B cell (primary cell): ENCODE measurements at regions not wholly inside any gene's neighbourhood (a gene's known extent, or its start where the extent isn't known, plus 50 kb on each side); places are given as distances from the start of the nearest gene placed in this dataset.

Experiments
- ATAC-seq: fragments of 200-7000 bp; cut with Tn5 transposase; one replicate; pipeline ENCODE4 v1.10.0; 2021; ENCODE audit warnings: low read depth, mild to moderate bottlenecking, moderate number of reproducible peaks, moderate library complexity
- CTCF ChIA-PET: fragments of 350-600 bp; sonication (Branson Sonifier 250); formaldehyde crosslinking; loops from one replicate; lab custom pipeline; 2021; ENCODE audit warnings: antibody characterized with exemption, inconsistent platforms; lab: Charles Lee
- POLR2A ChIA-PET: fragments of 350-600 bp; sonication (Branson Sonifier 250); formaldehyde crosslinking; loops from one replicate; lab custom pipeline; 2021; ENCODE audit warnings: antibody characterized with exemption; lab: Charles Lee
- DNase-seq: peaks from one replicate; pipeline ENCODE4 v3.0.0; 2013
- H2AFZ ChIP-seq: 2 replicates; pipeline ENCODE4 v1.6.1; 2012; ENCODE audit warnings: mild to moderate bottlenecking, low read depth, low read length; ENCODE audit not compliant: insufficient read depth, poor library complexity, severe bottlenecking
- H3K27ac ChIP-seq, 2 donors: 1 replicate in 1 of 2; 2 replicates in 1 of 2; pipeline ENCODE4 v1.5.1; 2012 to 2013; ENCODE audit warnings: low read length in 2 of 2, mild to moderate bottlenecking in 2 of 2, moderate library complexity in 1 of 2
- H3K27me3 ChIP-seq, 4 experiments: fragments of 200-600 bp in 1 of 4; sonication (generic) in 1 of 4; replicated peaks in 1 of 4; 1 replicate in 2 of 4; 2 replicates in 2 of 4; pipeline versions ENCODE4 v1.6.1 to v1.7.0; 2013 to 2016; ENCODE audit warnings: low read length in 3 of 4, mild to moderate bottlenecking in 2 of 4, mixed read lengths in 1 of 4, moderate library complexity in 1 of 4; ENCODE audit not compliant: insufficient read depth in 4 of 4, control insufficient read depth in 3 of 4; ENCODE audit errors: control extremely low read depth in 1 of 4
- H3K36me3 ChIP-seq, 2 experiments: replicated peaks in 1 of 2; 1 replicate in 1 of 2; 2 replicates in 1 of 2; pipeline versions ENCODE4 v1.6.1 to v1.7.1; 2013; ENCODE audit warnings: low read length in 1 of 2; ENCODE audit not compliant: insufficient read depth in 2 of 2, control insufficient read depth in 1 of 2; ENCODE audit errors: control extremely low read depth in 1 of 2, extremely low read depth in 1 of 2
- H3K4me1 ChIP-seq, 2 donors: fragments of 200-600 bp in 1 of 2; sonication (generic) in 1 of 2; 1 replicate in 1 of 2; 2 replicates in 1 of 2; pipeline versions ENCODE4 v1.5.1 to v1.6.1; 2013 to 2017; ENCODE audit warnings: low read length in 2 of 2; ENCODE audit not compliant: control insufficient read depth in 2 of 2, insufficient read depth in 2 of 2
- H3K4me2 ChIP-seq: replicated peaks from 2 replicates; pipeline ENCODE3; 2012; ENCODE audit warnings: mild to moderate bottlenecking, low read depth, low read length; ENCODE audit not compliant: poor library complexity, severe bottlenecking
- H3K4me3 ChIP-seq, 5 experiments: fragments of 200-600 bp in 1 of 5; sonication (generic) in 1 of 5; 1 replicate in 3 of 5; 2 replicates in 2 of 5; pipeline versions ENCODE4 v1.5.1 to v1.7.0; 2011 to 2016; ENCODE audit warnings: low read length in 4 of 5, mild to moderate bottlenecking in 4 of 5, low read depth in 2 of 5, control low read depth in 1 of 5, moderate library complexity in 1 of 5; ENCODE audit not compliant: insufficient read depth in 1 of 5; ENCODE audit errors: control extremely low read depth in 1 of 5, extremely low read depth in 1 of 5
- H3K79me2 ChIP-seq: fragments of 200-600 bp; sonication (generic); one replicate; pipeline ENCODE4 v1.6.0; 2016; ENCODE audit warnings: low read length; ENCODE audit not compliant: control insufficient read depth, insufficient read depth
- H3K9ac ChIP-seq: fragments of 200-600 bp; sonication (generic); 2 replicates; pipeline ENCODE4 v1.6.1; 2017; ENCODE audit warnings: mild to moderate bottlenecking, low read length, moderate library complexity
- H3K9me3 ChIP-seq, 3 donors: one replicate each; pipeline versions ENCODE4 v1.6.1 to v1.7.1; 2013; ENCODE audit warnings: low read length in 2 of 3; ENCODE audit not compliant: control insufficient read depth in 2 of 3, insufficient read depth in 1 of 3; ENCODE audit errors: control extremely low read depth in 1 of 3
- H4K20me1 ChIP-seq: 2 replicates; pipeline ENCODE4 v1.6.0; 2012; ENCODE audit warnings: mild to moderate bottlenecking, low read length; ENCODE audit not compliant: insufficient read depth, control insufficient read depth, poor library complexity, severe bottlenecking
- H3K27ac Mint-ChIP-seq: one replicate; pipeline ENCODE4 v1.8.0; 2021; ENCODE audit warnings: mixed read lengths
- H3K27me3 Mint-ChIP-seq: one replicate; pipeline ENCODE4 v1.8.0; 2021; ENCODE audit warnings: mixed read lengths
- H3K4me1 Mint-ChIP-seq: one replicate; pipeline ENCODE4 v1.8.0; 2021; ENCODE audit warnings: mixed read lengths
- H3K4me3 Mint-ChIP-seq: one replicate; pipeline ENCODE4 v1.8.0; 2021; ENCODE audit warnings: mixed read lengths
- H3K9me3 Mint-ChIP-seq: one replicate; pipeline ENCODE4 v1.8.0; 2022; ENCODE audit warnings: mixed read lengths; ENCODE audit not compliant: insufficient read depth
- CTCF ChIP-seq: fragments of 200-600 bp; IDR thresholded peaks from one replicate; pipeline ENCODE4 v1.8.0; 2022; ENCODE audit warnings: antibody characterized with exemption, mild to moderate bottlenecking
- EZH2 ChIP-seq: IDR thresholded peaks from 2 replicates; pipeline ENCODE4 v1.6.1; 2012; ENCODE audit warnings: borderline replicate concordance, low read depth, mild to moderate bottlenecking, moderate library complexity, low read length; ENCODE audit not compliant: insufficient read depth, poor library complexity, severe bottlenecking
- WGBS: methylation state at CpG from one replicate; pipeline ENCODE4 v1.1.5; 2013; ENCODE audit warnings: missing lambda C conversion rate; ENCODE audit not compliant: insufficient coverage; 5-methylcytosine and 5-hydroxymethylcytosine counted together
- intact Hi-C: fragments of 100-400 bp; cut with micrococcal nuclease; formaldehyde crosslinking; loops from one replicate; pipeline ENCODE4 v1.10.0; 2022

- no peak for DNase-seq
- TF ChIP-seq CTCF (no peak), EZH2 (no peak)
- Mint-ChIP-seq H3K27me3 (no peaks in the 10 kb centered on the region), H3K4me1 (no peaks in the 10 kb centered on the region), H3K27ac (no peak overlapping the region), H3K4me3 (no peak overlapping the region), H3K9me3 (no peaks in the 10 kb centered on the region)
- H3K9ac ChIP-seq = no peak overlapping the region
- intact Hi-C loops = no loop called here
- H3K4me2 ChIP-seq = no peak overlapping the region
- no peaks in the 10 kb centered on the region for H4K20me1 ChIP-seq
- no peaks in the 10 kb centered on the region for H3K27me3 ChIP-seq
- ChIA-PET POLR2A (no interaction called here), CTCF (no interaction called here)
- H3K79me2 ChIP-seq = no peaks in the 10 kb centered on the region
- ATAC-seq = no peak
- H3K9me3 ChIP-seq = no peaks in the 10 kb centered on the region
- no peak overlapping the region for H3K4me3 ChIP-seq
- WGBS = no CpG with 5 or more reads among the region's 2 CpGs
- H3K4me1 ChIP-seq = no peaks in the 10 kb centered on the region
- no peak overlapping the region for H2AFZ ChIP-seq
- H3K36me3 ChIP-seq = no peaks in the 10 kb centered on the region
- no peak overlapping the region for H3K27ac ChIP-seq
These were observed 498.1 kb downstream of the NLGN4X start for GRCh38 chrX:5730556-5730955.

GRCh38 chrX:5726224-5726623 lies 502.4 kb downstream of the NLGN4X start:
- 63% methylated on average over 1 of the region's 5 CpGs for WGBS
- H2AFZ ChIP-seq = no peak overlapping the region
- H3K4me2 ChIP-seq = no peak overlapping the region
- no peak for ATAC-seq
- no peaks in the 10 kb centered on the region for H3K9me3 Mint-ChIP-seq
- POLR2A ChIA-PET = no interaction called here
- H3K27me3 Mint-ChIP-seq = no peaks in the 10 kb centered on the region
- H3K27ac Mint-ChIP-seq = no peak overlapping the region
- H3K4me1 Mint-ChIP-seq = no peaks in the 10 kb centered on the region
- no peak overlapping the region for H3K9ac ChIP-seq
- no peaks in the 10 kb centered on the region for H3K27me3 ChIP-seq
- H3K79me2 ChIP-seq = no peaks in the 10 kb centered on the region
- no peak overlapping the region for H3K4me3 ChIP-seq
- H3K27ac ChIP-seq = no peak overlapping the region
- TF ChIP-seq CTCF = no peak
- intact Hi-C loops = no loop called here
- CTCF ChIA-PET = no interaction called here
- H3K4me3 Mint-ChIP-seq = no peak overlapping the region
- no peaks in the 10 kb centered on the region for H3K36me3 ChIP-seq
- no peak for DNase-seq
- H3K4me1 ChIP-seq = no peaks in the 10 kb centered on the region
- H3K9me3 ChIP-seq = no peaks in the 10 kb centered on the region
- no peaks in the 10 kb centered on the region for H4K20me1 ChIP-seq
